ENCODE measurements at regions not wholly inside any gene's neighbourhood (a gene's known extent, or its start where the extent isn't known, plus 50 kb on each side); places are given as distances from the start of the nearest gene placed in this dataset.

- Mint-ChIP-seq H3K27ac (no peak overlapping the region), H3K27me3 (peaks cover 9 to 13% of the 10 kb centered on the region in 2 donors), H3K36me3 (peaks cover 11% of the 10 kb centered on the region), H3K4me3 (no peak overlapping the region), H3K9me3 (peaks cover 4% of the 10 kb centered on the region), H3K4me1 (ENCODE audit: low read depth in 2 of 2) (no peaks in the 10 kb centered on the region)
- no peak for ATAC-seq
- DNase-seq (ENCODE audit: low spot score), result no peak
These were observed 74.4 kb upstream of the ZNF648 start for GRCh38 chr1:182135946-182136345.

GRCh38 chr1:182134257-182134656 lies 72.7 kb upstream of the ZNF648 start:
- H3K4me1 Mint-ChIP-seq (ENCODE audit: low read depth in 2 of 2), result no peaks in the 10 kb centered on the region
- no peak overlapping the region for H3K4me3 Mint-ChIP-seq
- ATAC-seq, result no peak

GRCh38 chr1:182133181-182133580 lies 71.7 kb upstream of the ZNF648 start:
- Mint-ChIP-seq H3K9me3 (peaks cover 4% of the 10 kb centered on the region), H3K27ac (no peak overlapping the region), H3K4me3 (no peak overlapping the region), H3K4me1 (ENCODE audit: low read depth in 2 of 2) (no peaks in the 10 kb centered on the region), H3K36me3 (peaks cover 11% of the 10 kb centered on the region), H3K27me3 (peaks cover 0 to 12% of the 10 kb centered on the region in 2 donors)
- DNase-seq (ENCODE audit: low spot score) (no peak), ATAC-seq (no peak)

More at GRCh38 chr1:182134257-182134656, 72.7 kb upstream of the ZNF648 start:
- Mint-ChIP-seq H3K27me3 (peaks cover 0 to 12% of the 10 kb centered on the region in 2 donors), H3K27ac (no peak overlapping the region), H3K9me3 (peaks cover 4% of the 10 kb centered on the region), H3K36me3 (peaks cover 11% of the 10 kb centered on the region)
- no peak for DNase-seq (ENCODE audit: low spot score)

GRCh38 chr1:182129398-182129797 lies 67.9 kb upstream of the ZNF648 start:
- DNase-seq (ENCODE audit: low spot score), result no peak

GRCh38 chr1:182128502-182128901 lies 67.0 kb upstream of the ZNF648 start:
- H3K9me3 Mint-ChIP-seq, result no peaks in the 10 kb centered on the region

More at GRCh38 chr1:182129398-182129797, 67.9 kb upstream of the ZNF648 start:
- ATAC-seq, result no peak
- Mint-ChIP-seq H3K36me3 (peaks cover 8% of the 10 kb centered on the region), H3K4me3 (no peak overlapping the region), H3K27me3 (peaks cover 0 to 5% of the 10 kb centered on the region in 2 donors), H3K9me3 (peaks cover 4% of the 10 kb centered on the region), H3K27ac (no peak overlapping the region), H3K4me1 (ENCODE audit: low read depth in 2 of 2) (no peaks in the 10 kb centered on the region)

GRCh38 chr1:182127656-182128055 lies 66.1 kb upstream of the ZNF648 start:
- Mint-ChIP-seq H3K27ac (no peak overlapping the region), H3K4me1 (ENCODE audit: low read depth in 2 of 2) (no peaks in the 10 kb centered on the region), H3K36me3 (no peaks in the 10 kb centered on the region), H3K27me3 (peaks cover 0 to 2% of the 10 kb centered on the region in 2 donors), H3K4me3 (no peak overlapping the region), H3K9me3 (no peaks in the 10 kb centered on the region)
- ATAC-seq (no peak), DNase-seq (ENCODE audit: low spot score) (no peak)

More at GRCh38 chr1:182128502-182128901, 67.0 kb upstream of the ZNF648 start:
- H3K36me3 Mint-ChIP-seq, result no peaks in the 10 kb centered on the region
- DNase-seq (ENCODE audit: low spot score) (no peak), ATAC-seq (no peak)
- no peak overlapping the region for H3K27ac Mint-ChIP-seq
- H3K4me3 Mint-ChIP-seq, result no peak overlapping the region
- no peaks in the 10 kb centered on the region for H3K4me1 Mint-ChIP-seq (ENCODE audit: low read depth in 2 of 2)
- peaks cover 0 to 2% of the 10 kb centered on the region in 2 donors for H3K27me3 Mint-ChIP-seq

- no peak for DNase-seq (ENCODE audit: low spot score)
- Mint-ChIP-seq H3K9me3 (no peaks in the 10 kb centered on the region), H3K27me3 (peaks cover 2 to 8% of the 10 kb centered on the region in 2 donors), H3K4me3 (no peak overlapping the region), H3K4me1 (ENCODE audit: low read depth in 2 of 2) (no peaks in the 10 kb centered on the region), H3K36me3 (no peaks in the 10 kb centered on the region), H3K27ac (no peak overlapping the region)
- ATAC-seq, result no peak
These were observed 64.8 kb upstream of the ZNF648 start for GRCh38 chr1:182126272-182126800.

- H3K9me3 Mint-ChIP-seq, result no peaks in the 10 kb centered on the region
- no peak for DNase-seq (ENCODE audit: low spot score)
- no peaks in the 10 kb centered on the region for H3K4me1 Mint-ChIP-seq (ENCODE audit: low read depth in 2 of 2)
- no peak for ATAC-seq
- H3K4me3 Mint-ChIP-seq, result no peak overlapping the region
- H3K27me3 Mint-ChIP-seq, result peaks cover 2 to 8% of the 10 kb centered on the region in 2 donors
- H3K36me3 Mint-ChIP-seq, result no peaks in the 10 kb centered on the region
- no peak overlapping the region for H3K27ac Mint-ChIP-seq
These were observed 61.4 kb upstream of the ZNF648 start for GRCh38 chr1:182122913-182123260.

GRCh38 chr1:182122256-182122912 lies 60.9 kb upstream of the ZNF648 start:
- no peaks in the 10 kb centered on the region for H3K4me1 Mint-ChIP-seq (ENCODE audit: low read depth in 2 of 2)
- peaks cover 2 to 9% of the 10 kb centered on the region in 2 donors for H3K27me3 Mint-ChIP-seq
- no peak overlapping the region for H3K4me3 Mint-ChIP-seq
- no peak overlapping the region for H3K27ac Mint-ChIP-seq
- H3K36me3 Mint-ChIP-seq, result no peaks in the 10 kb centered on the region
- no peak for DNase-seq (ENCODE audit: low spot score)
- H3K9me3 Mint-ChIP-seq, result no peaks in the 10 kb centered on the region
- no peak for ATAC-seq

GRCh38 chr1:182121787-182122186 lies 60.3 kb upstream of the ZNF648 start:
- Mint-ChIP-seq H3K27me3 (peaks cover 2 to 15% of the 10 kb centered on the region in 2 donors), H3K27ac (no peak overlapping the region), H3K4me3 (no peak overlapping the region), H3K4me1 (ENCODE audit: low read depth in 2 of 2) (no peaks in the 10 kb centered on the region), H3K36me3 (no peaks in the 10 kb centered on the region), H3K9me3 (no peaks in the 10 kb centered on the region)
- DNase-seq (ENCODE audit: low spot score) (no peak), ATAC-seq (no peak)

GRCh38 chr1:182120411-182121258 lies 59.1 kb upstream of the ZNF648 start:
- no peak for ATAC-seq
- no peaks in the 10 kb centered on the region for H3K9me3 Mint-ChIP-seq
- H3K4me3 Mint-ChIP-seq, result no peak overlapping the region
- H3K27me3 Mint-ChIP-seq, result peaks cover 2 to 16% of the 10 kb centered on the region in 2 donors
- no peaks in the 10 kb centered on the region for H3K36me3 Mint-ChIP-seq
- no peak for DNase-seq (ENCODE audit: low spot score)
- no peak overlapping the region for H3K27ac Mint-ChIP-seq
- no peaks in the 10 kb centered on the region for H3K4me1 Mint-ChIP-seq (ENCODE audit: low read depth in 2 of 2)

- no peaks in the 10 kb centered on the region for H3K36me3 Mint-ChIP-seq
- ATAC-seq (no peak), DNase-seq (ENCODE audit: low spot score) (no peak)
- no peak overlapping the region for H3K4me3 Mint-ChIP-seq
- peaks cover 2 to 16% of the 10 kb centered on the region in 2 donors for H3K27me3 Mint-ChIP-seq
- H3K27ac Mint-ChIP-seq, result no peak overlapping the region
- no peaks in the 10 kb centered on the region for H3K9me3 Mint-ChIP-seq
- no peaks in the 10 kb centered on the region for H3K4me1 Mint-ChIP-seq (ENCODE audit: low read depth in 2 of 2)
These were observed 58.1 kb upstream of the ZNF648 start for GRCh38 chr1:182119631-182120030.

- Mint-ChIP-seq H3K27ac (no peak overlapping the region), H3K4me3 (no peak overlapping the region), H3K9me3 (no peaks in the 10 kb centered on the region), H3K36me3 (no peaks in the 10 kb centered on the region), H3K27me3 (peaks cover 2 to 16% of the 10 kb centered on the region in 2 donors), H3K4me1 (ENCODE audit: low read depth in 2 of 2) (no peaks in the 10 kb centered on the region)
- DNase-seq (ENCODE audit: low spot score), result no peak
- no peak for ATAC-seq
These were observed 57.3 kb upstream of the ZNF648 start for GRCh38 chr1:182118851-182119250.

GRCh38 chr1:182114627-182115023 lies 53.1 kb upstream of the ZNF648 start:
- Mint-ChIP-seq H3K27me3 (peaks cover 11 to 29% of the 10 kb centered on the region in 2 donors), H3K9me3 (no peaks in the 10 kb centered on the region)
- DNase-seq (ENCODE audit: low spot score), result no peak

More at GRCh38 chr1:182114627-182115023, 53.1 kb upstream of the ZNF648 start:
- no peak overlapping the region for H3K27ac Mint-ChIP-seq
- ATAC-seq, result no peak
- H3K36me3 Mint-ChIP-seq, result no peaks in the 10 kb centered on the region
- H3K4me3 Mint-ChIP-seq, result no peak overlapping the region
- H3K4me1 Mint-ChIP-seq (ENCODE audit: low read depth in 2 of 2), result no peaks in the 10 kb centered on the region

Measured in natural killer cell treated with Interleukin-12 subunit alpha and Interleukin-12 subunit beta and Interleukin-15 and Interleukin-18, amount 100 ng/mL, for 72 hours (primary cell).